Bone marrow (tissue), 2 donors: ENCODE measurements at regions not wholly inside any gene's neighbourhood (a gene's known extent, or its start where the extent isn't known, plus 50 kb on each side); places are given as distances from the start of the nearest gene placed in this dataset.

Experiments
- DNase-seq, 2 donors: peaks; one replicate each; lab custom pipeline; 2025; lab: John Stamatoyannopoulos, UW

DNA sequence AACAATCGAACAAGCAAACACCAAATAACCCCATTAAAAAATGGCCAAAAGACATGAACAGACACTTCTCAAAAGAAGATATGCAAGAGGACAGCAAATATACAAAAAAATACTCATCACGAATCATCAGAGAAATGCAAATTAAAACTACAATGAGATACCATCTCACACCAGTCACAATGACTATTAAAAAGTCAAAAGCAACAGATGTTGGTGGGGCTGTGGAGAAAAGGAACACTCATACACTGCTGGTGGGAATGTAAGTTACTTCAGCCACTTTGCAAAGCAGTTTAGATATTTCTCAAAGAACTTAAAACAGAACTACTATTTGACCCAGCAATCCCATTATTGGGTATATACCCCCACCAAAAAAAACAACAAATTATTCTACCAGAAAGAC, 51.3 kb upstream of the FLI1 start:
- DNase-seq = peak in 1 of 2 donors; percentile 21

DNA sequence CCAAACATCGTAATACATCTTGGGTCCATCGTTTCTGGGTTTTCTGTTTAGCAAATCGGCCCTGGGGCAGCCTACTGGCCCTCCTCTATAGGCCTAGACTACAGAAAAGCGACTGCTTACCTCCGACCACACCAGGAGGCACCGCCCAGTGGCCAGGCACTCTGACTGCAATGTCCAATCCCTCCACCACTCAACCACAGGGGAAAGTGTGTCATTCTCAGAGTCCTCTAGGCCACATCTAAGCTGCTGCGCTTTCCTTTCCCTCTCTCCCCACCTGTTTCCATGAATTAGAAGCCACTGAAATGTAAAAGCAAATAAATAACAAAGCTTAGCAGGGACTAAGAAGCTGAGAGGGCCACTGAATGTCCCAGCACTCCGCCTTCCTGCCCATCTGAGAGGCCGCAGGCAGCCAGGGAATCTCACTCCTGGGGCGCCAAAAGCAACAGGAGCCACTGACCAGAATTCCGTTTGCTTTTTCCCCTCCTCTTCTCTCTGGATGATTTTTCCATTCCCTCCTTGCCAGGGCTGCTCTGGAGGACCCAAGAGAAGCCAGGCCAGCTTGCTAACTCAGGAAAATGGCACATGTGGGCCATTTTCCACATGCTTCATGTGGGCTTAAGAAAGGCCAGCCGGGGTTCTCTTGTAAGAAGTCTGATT, 50.1 kb upstream of the FLI1 start:
- DNase-seq = no peak
